HG02759 (cell line): ENCODE measurements at regions not wholly inside any gene's neighbourhood (a gene's known extent, or its start where the extent isn't known, plus 50 kb on each side); places are given as distances from the start of the nearest gene placed in this dataset.
"Not testable (repeated sequence)": the region's sequence is repeated elsewhere in the genome, so short reads cannot be mapped to it uniquely, and the experiment has no call there.

ENCODE experiments used
- ATAC-seq: cut with Tn5 transposase; IDR thresholded peaks from one replicate; pipeline ENCODE4 v1.9.1; 2021; ENCODE audit warnings: mild to moderate bottlenecking, moderate library complexity; ENCODE audit not compliant: unreplicated experiment

GRCh38 chr7:114182837-114183236 is 231.8 kb upstream of the FOXP2 start:
- no peak for ATAC-seq

- no peak for ATAC-seq
These were observed 233.3 kb upstream of the FOXP2 start for GRCh38 chr7:114181280-114181679.

GRCh38 chr7:114180556-114181266 is 233.9 kb upstream of the FOXP2 start:
- no peak for ATAC-seq

- no peak for ATAC-seq
These were observed 239.5 kb upstream of the FOXP2 start for GRCh38 chr7:114175125-114175524.

- ATAC-seq: no peak
These were observed 241.3 kb upstream of the FOXP2 start for GRCh38 chr7:114173170-114173890.

GRCh38 chr7:114169389-114169788 is 245.2 kb upstream of the FOXP2 start:
- ATAC-seq: not testable (repeated sequence)

- no peak for ATAC-seq
These were observed 242.1 kb upstream of the PPP1R3A start for GRCh38 chr7:114160925-114161324.

GRCh38 chr7:114158854-114159253 is 240.0 kb upstream of the PPP1R3A start:
- ATAC-seq: no peak

- no peak for ATAC-seq
These were observed 239.5 kb upstream of the PPP1R3A start for GRCh38 chr7:114158275-114158674.

GRCh38 chr7:114156178-114156577 is 237.4 kb upstream of the PPP1R3A start:
- no peak for ATAC-seq

GRCh38 chr7:114155116-114156110 is 236.6 kb upstream of the PPP1R3A start:
- ATAC-seq: no peak

GRCh38 chr7:114153700-114154099 is 234.9 kb upstream of the PPP1R3A start:
- no peak for ATAC-seq

GRCh38 chr7:114152314-114152938 is 233.6 kb upstream of the PPP1R3A start:
- no peak for ATAC-seq

GRCh38 chr7:114151777-114152176 is 233.0 kb upstream of the PPP1R3A start:
- no peak for ATAC-seq

- ATAC-seq: no peak
These were observed 231.9 kb upstream of the PPP1R3A start for GRCh38 chr7:114150689-114151088.

- no peak for ATAC-seq
These were observed 230.0 kb upstream of the PPP1R3A start for GRCh38 chr7:114148779-114149178.

GRCh38 chr7:114141415-114141814 is 222.6 kb upstream of the PPP1R3A start:
- ATAC-seq: no peak

- no peak for ATAC-seq
These were observed 221.8 kb upstream of the PPP1R3A start for GRCh38 chr7:114140561-114140960.

GRCh38 chr7:114139690-114140089 is 220.9 kb upstream of the PPP1R3A start:
- not testable (repeated sequence) for ATAC-seq

GRCh38 chr7:114138587-114138986 is 219.8 kb upstream of the PPP1R3A start:
- ATAC-seq: no peak

GRCh38 chr7:114133717-114134116 is 214.9 kb upstream of the PPP1R3A start:
- no peak for ATAC-seq
